ENCODE measurements at regions not wholly inside any gene's neighbourhood (a gene's known extent, or its start where the extent isn't known, plus 50 kb on each side); places are given as distances from the start of the nearest gene placed in this dataset.

GRCh38 chr10:23693501-23693901 lies 254.6 kb downstream of the OTUD1 start:
- Histone ChIP-seq H2AFZ (ENCODE audit: low read depth, low read length) (peak overlapping the region; percentile 67), H3K9me3 (ENCODE audit: control insufficient read depth, low read length) (no peaks in the 10 kb centered on the region), H2BK120ac (ENCODE audit: low read depth, low read length) (no peak overlapping the region), H3K14ac (ENCODE audit: low read length in 2 of 2) (no peak overlapping the region), H3K4ac (ENCODE audit: low read depth in 1 of 2, low read length in 2 of 2) (no peak overlapping the region), H3K4me3 (ENCODE audit: insufficient read depth in 1 of 2, low read depth in 1 of 2, low read length in 2 of 2) (peak overlapping the region in 1 of 2 experiments; percentile 26), H3K79me1 (replicated peaks; ENCODE audit: low read length, poor library complexity, severe bottlenecking) (no peaks in the 10 kb centered on the region), H2BK15ac (ENCODE audit: low read depth, poor library complexity, severe bottlenecking) (no peak overlapping the region), H3K4me2 (ENCODE audit: low read length, poor library complexity, severe bottlenecking) (no peak overlapping the region), H3K18ac (ENCODE audit: low read depth in 1 of 2, low read length in 2 of 2) (no peak overlapping the region), H2BK12ac (ENCODE audit: low read length in 2 of 2) (no peak overlapping the region), H2AK5ac (ENCODE audit: low read length, severe bottlenecking) (no peak overlapping the region), H4K91ac (ENCODE audit: low read length) (no peak overlapping the region), H3K36me3 (ENCODE audit: control insufficient read depth in 1 of 2, insufficient read depth in 2 of 2, low read depth in 1 of 2, low read length in 2 of 2) (no peaks in the 10 kb centered on the region), H4K8ac (ENCODE audit: low read length) (no peak overlapping the region), H2BK5ac (ENCODE audit: low read depth, low read length, poor library complexity, severe bottlenecking) (no peak overlapping the region), H3K27ac (ENCODE audit: low read length, poor library complexity, severe bottlenecking) (no peak overlapping the region), H3K23ac (ENCODE audit: low read length in 2 of 2) (no peak overlapping the region), H3K27me3 (ENCODE audit: control insufficient read depth in 1 of 2, insufficient read depth in 1 of 2, low read length in 2 of 2) (peaks cover 36 to 67% of the 10 kb centered on the region in 2 experiments), H3K9ac (ENCODE audit: low read length) (no peak overlapping the region), H3K4me1 (ENCODE audit: control insufficient read depth, insufficient read depth, low read depth, low read length) (peaks cover 4% of the 10 kb centered on the region)
- 4% methylated on average over 23 of the region's 23 CpGs for WGBS
- DNase-seq, result no peak

DNA sequence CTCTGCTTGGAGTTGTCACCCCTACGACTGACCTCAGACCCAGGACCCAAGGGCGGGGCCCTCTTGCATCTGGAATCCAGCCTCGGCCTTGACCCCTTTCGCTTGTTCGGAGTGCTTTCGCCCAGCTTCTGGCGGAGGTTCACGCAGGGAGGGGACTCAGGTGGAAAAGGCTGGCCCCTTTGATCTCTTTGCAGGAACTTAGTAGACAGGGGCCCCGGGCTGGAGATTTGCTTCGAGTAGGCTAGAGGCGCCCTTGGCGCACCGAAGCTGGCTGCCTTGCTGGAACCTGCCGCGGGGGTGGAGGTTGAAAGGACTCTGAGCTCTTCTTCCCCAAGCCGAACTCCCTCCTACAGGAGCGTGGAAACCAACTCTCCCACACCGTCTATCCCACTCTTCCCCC lies 255.1 kb downstream of the OTUD1 start:
- H3K14ac ChIP-seq (ENCODE audit: low read length in 2 of 2), result no peak overlapping the region
- peaks cover 36 to 66% of the 10 kb centered on the region in 2 experiments for H3K27me3 ChIP-seq (ENCODE audit: control insufficient read depth in 1 of 2, insufficient read depth in 1 of 2, low read length in 2 of 2)
- no peak overlapping the region for H3K4ac ChIP-seq (ENCODE audit: low read depth in 1 of 2, low read length in 2 of 2)
- 7% methylated on average over 18 of the region's 18 CpGs for WGBS
- DNase-seq, result no peak
- H2AFZ ChIP-seq (ENCODE audit: low read depth, low read length), result no peak overlapping the region
- no peak overlapping the region for H3K4me3 ChIP-seq (ENCODE audit: insufficient read depth in 1 of 2, low read depth in 1 of 2, low read length in 2 of 2)
- no peak overlapping the region for H2BK120ac ChIP-seq (ENCODE audit: low read depth, low read length)
- no peaks in the 10 kb centered on the region for H3K79me1 ChIP-seq (replicated peaks; ENCODE audit: low read length, poor library complexity, severe bottlenecking)
- peaks cover 4% of the 10 kb centered on the region for H3K4me1 ChIP-seq (ENCODE audit: control insufficient read depth, insufficient read depth, low read depth, low read length)
- no peak overlapping the region for H3K23ac ChIP-seq (ENCODE audit: low read length in 2 of 2)
- H4K8ac ChIP-seq (ENCODE audit: low read length), result no peak overlapping the region
- H2BK12ac ChIP-seq (ENCODE audit: low read length in 2 of 2), result no peak overlapping the region
- no peak overlapping the region for H3K4me2 ChIP-seq (ENCODE audit: low read length, poor library complexity, severe bottlenecking)
- H3K27ac ChIP-seq (ENCODE audit: low read length, poor library complexity, severe bottlenecking), result no peak overlapping the region
- no peak overlapping the region for H3K9ac ChIP-seq (ENCODE audit: low read length)
- no peak overlapping the region for H4K91ac ChIP-seq (ENCODE audit: low read length)
- no peaks in the 10 kb centered on the region for H3K36me3 ChIP-seq (ENCODE audit: control insufficient read depth in 1 of 2, insufficient read depth in 2 of 2, low read depth in 1 of 2, low read length in 2 of 2)
- no peak overlapping the region for H2AK5ac ChIP-seq (ENCODE audit: low read length, severe bottlenecking)
- no peak overlapping the region for H2BK15ac ChIP-seq (ENCODE audit: low read depth, poor library complexity, severe bottlenecking)
- no peak overlapping the region for H3K18ac ChIP-seq (ENCODE audit: low read depth in 1 of 2, low read length in 2 of 2)
- no peak overlapping the region for H2BK5ac ChIP-seq (ENCODE audit: low read depth, low read length, poor library complexity, severe bottlenecking)
- no peaks in the 10 kb centered on the region for H3K9me3 ChIP-seq (ENCODE audit: control insufficient read depth, low read length)

DNA sequence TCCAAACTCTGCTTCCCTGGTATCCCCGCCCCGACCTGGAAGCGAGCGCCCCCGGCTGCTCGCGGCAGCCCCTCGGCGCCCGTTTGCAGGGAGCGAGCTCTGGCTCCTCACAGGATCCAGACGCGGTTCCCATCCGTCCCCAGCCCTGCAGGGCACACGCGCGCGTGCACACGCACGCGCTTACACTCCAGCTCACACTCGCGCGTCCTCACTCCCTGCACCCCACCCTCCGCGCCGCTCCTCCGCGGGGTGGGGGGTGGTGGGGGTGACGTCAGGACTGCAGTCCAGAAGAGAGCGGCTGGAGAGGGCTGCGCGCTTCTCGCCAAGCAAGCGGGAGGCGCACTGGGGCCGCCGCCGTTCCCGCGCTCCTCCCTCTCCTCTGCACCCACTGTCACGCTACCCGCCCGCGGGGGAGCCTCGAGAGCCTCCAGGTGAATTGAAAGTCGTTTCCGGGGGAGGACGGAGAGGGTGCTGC lies 255.6 kb downstream of the OTUD1 start:
- Histone ChIP-seq H3K79me1 (replicated peaks; ENCODE audit: low read length, poor library complexity, severe bottlenecking) (no peaks in the 10 kb centered on the region), H2AK5ac (ENCODE audit: low read length, severe bottlenecking) (no peak overlapping the region), H2BK120ac (ENCODE audit: low read depth, low read length) (no peak overlapping the region), H4K91ac (ENCODE audit: low read length) (no peak overlapping the region), H2AFZ (ENCODE audit: low read depth, low read length) (no peak overlapping the region), H3K14ac (ENCODE audit: low read length in 2 of 2) (no peak overlapping the region), H2BK5ac (ENCODE audit: low read depth, low read length, poor library complexity, severe bottlenecking) (no peak overlapping the region), H2BK12ac (ENCODE audit: low read length in 2 of 2) (no peak overlapping the region), H3K27ac (ENCODE audit: low read length, poor library complexity, severe bottlenecking) (no peak overlapping the region), H3K9ac (ENCODE audit: low read length) (no peak overlapping the region), H3K4ac (ENCODE audit: low read depth in 1 of 2, low read length in 2 of 2) (no peak overlapping the region), H3K36me3 (ENCODE audit: control insufficient read depth in 1 of 2, insufficient read depth in 2 of 2, low read depth in 1 of 2, low read length in 2 of 2) (no peaks in the 10 kb centered on the region), H3K4me3 (ENCODE audit: insufficient read depth in 1 of 2, low read depth in 1 of 2, low read length in 2 of 2) (no peak overlapping the region), H3K23ac (ENCODE audit: low read length in 2 of 2) (no peak overlapping the region), H4K8ac (ENCODE audit: low read length) (no peak overlapping the region), H2BK15ac (ENCODE audit: low read depth, poor library complexity, severe bottlenecking) (no peak overlapping the region), H3K9me3 (ENCODE audit: control insufficient read depth, low read length) (no peaks in the 10 kb centered on the region), H3K27me3 (ENCODE audit: control insufficient read depth in 1 of 2, insufficient read depth in 1 of 2, low read length in 2 of 2) (peaks cover 36 to 66% of the 10 kb centered on the region in 2 experiments), H3K4me1 (ENCODE audit: control insufficient read depth, insufficient read depth, low read depth, low read length) (peaks cover 4% of the 10 kb centered on the region), H3K4me2 (ENCODE audit: low read length, poor library complexity, severe bottlenecking) (no peak overlapping the region), H3K18ac (ENCODE audit: low read depth in 1 of 2, low read length in 2 of 2) (no peak overlapping the region)
- peak; percentile 3 for DNase-seq
- WGBS, result 3% methylated on average over 13 of the region's 49 CpGs

DNA sequence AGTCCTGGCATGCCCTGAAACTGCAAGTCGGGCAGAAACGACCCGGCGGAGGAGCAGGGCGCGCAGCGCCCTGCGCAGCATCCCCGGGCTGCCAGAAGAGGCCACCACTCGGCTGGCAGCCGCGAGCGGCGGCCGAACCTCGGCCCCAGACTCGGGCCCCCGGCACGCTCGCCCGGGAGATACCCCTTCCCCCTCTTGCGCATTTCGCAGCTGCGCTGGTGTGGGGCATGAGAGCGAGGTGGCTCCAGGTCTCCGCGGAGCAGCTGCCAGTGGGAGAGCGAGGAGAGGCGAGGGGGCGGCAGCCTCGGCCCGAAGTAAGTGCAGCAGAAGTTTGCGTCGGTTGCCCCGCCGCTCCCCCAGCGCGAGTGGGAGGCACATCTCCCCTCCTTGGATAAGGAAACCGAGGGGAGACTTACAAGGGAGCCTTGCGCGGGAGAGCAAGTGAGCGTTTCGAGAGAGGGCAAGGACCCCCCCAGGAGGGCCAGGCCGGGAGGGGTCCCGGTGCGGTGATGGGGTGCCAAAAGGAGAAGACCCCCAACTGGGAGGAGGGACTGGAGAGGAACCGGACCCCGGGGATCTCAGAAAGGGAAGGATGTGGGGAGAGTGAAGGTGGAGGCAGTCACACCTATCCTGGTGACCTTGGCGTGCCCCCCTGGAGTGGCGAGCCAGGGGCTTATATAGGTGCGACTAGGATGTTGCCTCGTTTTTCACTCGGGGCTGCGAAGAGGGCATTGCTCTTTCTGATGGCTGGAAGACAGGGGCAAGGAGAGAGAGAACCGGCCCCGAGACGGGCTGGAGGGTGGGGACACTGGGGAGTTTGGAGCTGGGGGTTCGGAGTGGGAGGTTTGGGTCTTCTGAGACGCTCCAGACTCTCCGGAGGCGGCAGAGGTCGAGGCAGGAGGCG lies 256.3 kb downstream of the OTUD1 start:
- Histone ChIP-seq H4K91ac (ENCODE audit: low read length) (no peak overlapping the region), H3K4me3 (ENCODE audit: insufficient read depth in 1 of 2, low read depth in 1 of 2, low read length in 2 of 2) (no peak overlapping the region), H2BK15ac (ENCODE audit: low read depth, poor library complexity, severe bottlenecking) (no peak overlapping the region), H3K18ac (ENCODE audit: low read depth in 1 of 2, low read length in 2 of 2) (no peak overlapping the region), H2BK12ac (ENCODE audit: low read length in 2 of 2) (no peak overlapping the region), H3K27me3 (ENCODE audit: control insufficient read depth in 1 of 2, insufficient read depth in 1 of 2, low read length in 2 of 2) (peaks cover 36 to 66% of the 10 kb centered on the region in 2 experiments), H3K9me3 (ENCODE audit: control insufficient read depth, low read length) (no peaks in the 10 kb centered on the region), H2BK5ac (ENCODE audit: low read depth, low read length, poor library complexity, severe bottlenecking) (no peak overlapping the region), H3K9ac (ENCODE audit: low read length) (no peak overlapping the region), H3K4me1 (ENCODE audit: control insufficient read depth, insufficient read depth, low read depth, low read length) (peaks cover 4% of the 10 kb centered on the region), H2BK120ac (ENCODE audit: low read depth, low read length) (no peak overlapping the region), H3K79me1 (replicated peaks; ENCODE audit: low read length, poor library complexity, severe bottlenecking) (no peaks in the 10 kb centered on the region), H2AK5ac (ENCODE audit: low read length, severe bottlenecking) (no peak overlapping the region), H4K8ac (ENCODE audit: low read length) (no peak overlapping the region), H3K4me2 (ENCODE audit: low read length, poor library complexity, severe bottlenecking) (no peak overlapping the region), H3K4ac (ENCODE audit: low read depth in 1 of 2, low read length in 2 of 2) (no peak overlapping the region), H3K27ac (ENCODE audit: low read length, poor library complexity, severe bottlenecking) (no peak overlapping the region), H3K14ac (ENCODE audit: low read length in 2 of 2) (no peak overlapping the region), H3K23ac (ENCODE audit: low read length in 2 of 2) (no peak overlapping the region), H2AFZ (ENCODE audit: low read depth, low read length) (no peak overlapping the region), H3K36me3 (ENCODE audit: control insufficient read depth in 1 of 2, insufficient read depth in 2 of 2, low read depth in 1 of 2, low read length in 2 of 2) (no peaks in the 10 kb centered on the region)
- DNase-seq, result no peak
- WGBS, result 3% methylated on average over 60 of the region's 63 CpGs
